ENCODE measurements at regions not wholly inside any gene's neighbourhood (a gene's known extent, or its start where the extent isn't known, plus 50 kb on each side); places are given as distances from the start of the nearest gene placed in this dataset.

GRCh38 chr1:164967300-164967699 is 389.2 kb downstream of the LMX1A start:
- no peaks in the 10 kb centered on the region for H3K9me2 ChIP-seq (ENCODE audit: insufficient read depth)
- no peak overlapping the region for H3K4me2 ChIP-seq (ENCODE audit: low read length)
- H3K36me3 ChIP-seq (ENCODE audit: control insufficient read depth in 1 of 2, insufficient read depth in 2 of 2, low read length in 2 of 2) = no peaks in the 10 kb centered on the region
- H3K9ac ChIP-seq (ENCODE audit: low read length) = no peak overlapping the region
- ChIA-PET RAD21 (ENCODE audit: low non-redundant PET in 1 of 2, low total read pairs in 2 of 2, uncharacterized antibody in 2 of 2, unreplicated experiment in 2 of 2) (no interaction called here), POLR2A (no interaction called here), CTCF (no interaction called here)
- no peak overlapping the region for H3K27ac ChIP-seq (ENCODE audit: low read depth, low read length)
- no peaks in the 10 kb centered on the region for H3K4me1 ChIP-seq (ENCODE audit: control insufficient read depth in 1 of 2, insufficient read depth in 2 of 2, low read length in 2 of 2)
- H2AFZ ChIP-seq (ENCODE audit: low read depth, low read length, poor library complexity, severe bottlenecking) = no peak overlapping the region
- TF ChIP-seq CEBPB (IDR thresholded peaks at IDR 0.05; ENCODE audit: low read depth) (no peak), EZH2phosphoT487 (IDR thresholded peaks at IDR 0.05; ENCODE audit: borderline replicate concordance) (no peak), EGR1 (IDR thresholded peaks at IDR 0.05; ENCODE audit: low read depth) (no peak), CTCF (IDR thresholded peaks at IDR 0.05 in 2 of 3, conservative IDR thresholded peaks at IDR 0.05 in 1 of 3; ENCODE audit: borderline replicate concordance in 1 of 3, insufficient read depth in 1 of 3, low read depth in 2 of 3, low read length in 2 of 3) (no peak), SRF (IDR thresholded peaks at IDR 0.05; ENCODE audit: low read depth) (no peak), POLR2AphosphoS5 (IDR thresholded peaks at IDR 0.05; ENCODE audit: low read depth, low read length) (no peak)
- TF ChIP-seq, protein P1, sequence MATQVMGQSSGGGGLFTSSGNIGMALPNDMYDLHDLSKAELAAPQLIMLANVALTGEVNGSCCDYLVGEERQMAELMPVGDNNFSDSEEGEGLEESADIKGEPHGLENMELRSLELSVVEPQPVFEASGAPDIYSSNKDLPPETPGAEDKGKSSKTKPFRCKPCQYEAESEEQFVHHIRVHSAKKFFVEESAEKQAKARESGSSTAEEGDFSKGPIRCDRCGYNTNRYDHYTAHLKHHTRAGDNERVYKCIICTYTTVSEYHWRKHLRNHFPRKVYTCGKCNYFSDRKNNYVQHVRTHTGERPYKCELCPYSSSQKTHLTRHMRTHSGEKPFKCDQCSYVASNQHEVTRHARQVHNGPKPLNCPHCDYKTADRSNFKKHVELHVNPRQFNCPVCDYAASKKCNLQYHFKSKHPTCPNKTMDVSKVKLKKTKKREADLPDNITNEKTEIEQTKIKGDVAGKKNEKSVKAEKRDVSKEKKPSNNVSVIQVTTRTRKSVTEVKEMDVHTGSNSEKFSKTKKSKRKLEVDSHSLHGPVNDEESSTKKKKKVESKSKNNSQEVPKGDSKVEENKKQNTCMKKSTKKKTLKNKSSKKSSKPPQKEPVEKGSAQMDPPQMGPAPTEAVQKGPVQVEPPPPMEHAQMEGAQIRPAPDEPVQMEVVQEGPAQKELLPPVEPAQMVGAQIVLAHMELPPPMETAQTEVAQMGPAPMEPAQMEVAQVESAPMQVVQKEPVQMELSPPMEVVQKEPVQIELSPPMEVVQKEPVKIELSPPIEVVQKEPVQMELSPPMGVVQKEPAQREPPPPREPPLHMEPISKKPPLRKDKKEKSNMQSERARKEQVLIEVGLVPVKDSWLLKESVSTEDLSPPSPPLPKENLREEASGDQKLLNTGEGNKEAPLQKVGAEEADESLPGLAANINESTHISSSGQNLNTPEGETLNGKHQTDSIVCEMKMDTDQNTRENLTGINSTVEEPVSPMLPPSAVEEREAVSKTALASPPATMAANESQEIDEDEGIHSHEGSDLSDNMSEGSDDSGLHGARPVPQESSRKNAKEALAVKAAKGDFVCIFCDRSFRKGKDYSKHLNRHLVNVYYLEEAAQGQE (IDR thresholded peaks at IDR 0.05; ENCODE audit: low read depth) = no peak
- TF ChIP-seq, protein P2, sequence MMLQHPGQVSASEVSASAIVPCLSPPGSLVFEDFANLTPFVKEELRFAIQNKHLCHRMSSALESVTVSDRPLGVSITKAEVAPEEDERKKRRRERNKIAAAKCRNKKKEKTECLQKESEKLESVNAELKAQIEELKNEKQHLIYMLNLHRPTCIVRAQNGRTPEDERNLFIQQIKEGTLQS (IDR thresholded peaks at IDR 0.05) = no peak
- no peaks in the 10 kb centered on the region for H4K20me1 ChIP-seq (ENCODE audit: insufficient read depth)
- H3K27me3 ChIP-seq (ENCODE audit: insufficient read depth, low read length) = 0 out of 2 replicates have a peak, but pooled peaks cover 2% of the 10 kb centered on the region
- H3K79me2 ChIP-seq (ENCODE audit: insufficient read depth, low read length) = no peaks in the 10 kb centered on the region
- intact Hi-C loops (cut with micrococcal nuclease) = no loop called here
- BruUV-seq (replicated peaks) = no TSS peak
- DNase-seq (ENCODE audit: low read depth, low spot score) (no peak), ATAC-seq (no peak)
- H3K4me3 ChIP-seq (replicated peaks in 1 of 2; ENCODE audit: low read depth in 1 of 2, low read length in 2 of 2) = no peak overlapping the region
- no peaks in the 10 kb centered on the region for H3K9me3 ChIP-seq (ENCODE audit: control insufficient read depth in 1 of 2, insufficient read depth in 1 of 2, low read depth in 1 of 2, low read length in 2 of 2)

Measured in HCT116 (cell line).